GM18508 (cell line): ENCODE measurements at regions not wholly inside any gene's neighbourhood (a gene's known extent, or its start where the extent isn't known, plus 50 kb on each side); places are given as distances from the start of the nearest gene placed in this dataset.
"Not testable (repeated sequence)": the region's sequence is repeated elsewhere in the genome, so short reads cannot be mapped to it uniquely, and the experiment has no call there.

Experiments
- ATAC-seq: cut with Tn5 transposase; IDR thresholded peaks from one replicate; pipeline ENCODE4 v1.9.1; 2021; ENCODE audit warnings: moderate number of reproducible peaks; ENCODE audit not compliant: insufficient read depth, unreplicated experiment

- no peak for ATAC-seq
Observed at GRCh38 chr11:82089426-82089825, 644.2 kb downstream of the FAM181B start.

- no peak for ATAC-seq
Observed at GRCh38 chr11:82085493-82085892, 648.2 kb downstream of the FAM181B start.

- ATAC-seq = no peak
Observed at GRCh38 chr11:82082976-82083375, 650.7 kb downstream of the FAM181B start.

- ATAC-seq = no peak
Observed at GRCh38 chr11:82080160-82080559, 653.5 kb downstream of the FAM181B start.

GRCh38 chr11:82076126-82076525 lies 657.5 kb downstream of the FAM181B start:
- no peak for ATAC-seq

- ATAC-seq = no peak
Observed at GRCh38 chr11:82059505-82059904, 674.2 kb downstream of the FAM181B start.

GRCh38 chr11:82056450-82056849 lies 677.2 kb downstream of the FAM181B start:
- ATAC-seq = no peak

- ATAC-seq = no peak
Observed at GRCh38 chr11:82049199-82049598, 684.5 kb downstream of the FAM181B start.

- no peak for ATAC-seq
Observed at GRCh38 chr11:82047200-82047599, 686.5 kb downstream of the FAM181B start.

GRCh38 chr11:82046778-82047177 lies 686.9 kb downstream of the FAM181B start:
- no peak for ATAC-seq

GRCh38 chr11:82045748-82046457 lies 687.8 kb downstream of the FAM181B start:
- no peak for ATAC-seq

GRCh38 chr11:82043316-82043715 lies 690.3 kb downstream of the FAM181B start:
- ATAC-seq = no peak

GRCh38 chr11:82041764-82042163 lies 691.9 kb downstream of the FAM181B start:
- ATAC-seq = no peak

- no peak for ATAC-seq
Observed at GRCh38 chr11:82038154-82038553, 695.5 kb downstream of the FAM181B start.

- no peak for ATAC-seq
Observed at GRCh38 chr11:82034527-82034926, 699.1 kb downstream of the FAM181B start.

GRCh38 chr11:82027335-82027734 lies 706.3 kb downstream of the FAM181B start:
- not testable (repeated sequence) for ATAC-seq

GRCh38 chr11:82024760-82025159 lies 708.9 kb downstream of the FAM181B start:
- ATAC-seq = no peak

- no peak for ATAC-seq
Observed at GRCh38 chr11:82012276-82012675, 721.4 kb downstream of the FAM181B start.

- ATAC-seq = no peak
Observed at GRCh38 chr11:82009133-82009532, 724.5 kb downstream of the FAM181B start.

GRCh38 chr11:82007521-82007920 lies 726.1 kb downstream of the FAM181B start:
- ATAC-seq = no peak

GRCh38 chr11:82004537-82005213 lies 729.0 kb downstream of the FAM181B start:
- no peak for ATAC-seq
